Pons (tissue), 1 donor: ENCODE measurements at regions not wholly inside any gene's neighbourhood (a gene's known extent, or its start where the extent isn't known, plus 50 kb on each side); places are given as distances from the start of the nearest gene placed in this dataset.
"Not testable (repeated sequence)": the region's sequence is repeated elsewhere in the genome, so short reads cannot be mapped to it uniquely, and the experiment has no call there.

Experiments
- DNase-seq: peaks from one replicate; pipeline ENCODE4 v3.0.0-alpha.2; 2016; ENCODE audit warnings: low spot score

- DNase-seq: no peak
Observed at GRCh38 chr11:16528639-16529038, 172.3 kb upstream of the SOX6 start.

GRCh38 chr11:16527525-16528246, 171.3 kb upstream of the SOX6 start:
- no peak for DNase-seq

- no peak for DNase-seq
Observed at GRCh38 chr11:16526947-16527346, 170.6 kb upstream of the SOX6 start.

- not testable (repeated sequence) for DNase-seq
Observed at GRCh38 chr11:16520713-16521112, 164.4 kb upstream of the SOX6 start.

GRCh38 chr11:16512899-16513241, 156.5 kb upstream of the SOX6 start:
- DNase-seq: no peak

GRCh38 chr11:16512198-16512898, 156.0 kb upstream of the SOX6 start:
- DNase-seq: no peak

GRCh38 chr11:16511116-16512114, 155.1 kb upstream of the SOX6 start:
- DNase-seq: no peak

GRCh38 chr11:16505481-16505880, 149.1 kb upstream of the SOX6 start:
- no peak for DNase-seq

- DNase-seq: not testable (repeated sequence)
Observed at GRCh38 chr11:16503891-16504290, 147.5 kb upstream of the SOX6 start.

GRCh38 chr11:16494918-16495691, 138.8 kb upstream of the SOX6 start:
- no peak for DNase-seq

- DNase-seq: no peak
Observed at GRCh38 chr11:16484434-16484833, 128.1 kb upstream of the SOX6 start.

GRCh38 chr11:16474659-16475058, 118.3 kb upstream of the SOX6 start:
- no peak for DNase-seq

- DNase-seq: no peak
Observed at GRCh38 chr11:16469968-16470367, 113.6 kb upstream of the SOX6 start.

- no peak for DNase-seq
Observed at GRCh38 chr11:16468735-16469453, 112.5 kb upstream of the SOX6 start.

GRCh38 chr11:16460508-16460907, 104.2 kb upstream of the SOX6 start:
- DNase-seq: no peak

- DNase-seq: no peak
Observed at GRCh38 chr11:16456366-16456765, 100.0 kb upstream of the SOX6 start.

GRCh38 chr11:16454289-16454863, 98.0 kb upstream of the SOX6 start:
- no peak for DNase-seq

GRCh38 chr11:16448123-16448717, 91.9 kb upstream of the SOX6 start:
- no peak for DNase-seq

- no peak for DNase-seq
Observed at GRCh38 chr11:16441461-16441860, 85.1 kb upstream of the SOX6 start.

GRCh38 chr11:16440136-16440535, 83.8 kb upstream of the SOX6 start:
- no peak for DNase-seq
